ENCODE measurements at regions not wholly inside any gene's neighbourhood (a gene's known extent, or its start where the extent isn't known, plus 50 kb on each side); places are given as distances from the start of the nearest gene placed in this dataset.

- DNase-seq, result no peak
- TF ChIP-seq GATA1 (IDR thresholded peaks at IDR 0.05; ENCODE audit: low read depth, low read length) (no peak), POLR2A (IDR thresholded peaks at IDR 0.05; ENCODE audit: low read length) (no peak)
These were observed 112.1 kb downstream of the IRX2 start for GRCh38 chr5:2639425-2639824.

GRCh38 chr5:2634399-2635176 lies 116.9 kb downstream of the IRX2 start:
- DNase-seq, result no peak
- TF ChIP-seq GATA1 (IDR thresholded peaks at IDR 0.05; ENCODE audit: low read depth, low read length) (no peak), POLR2A (IDR thresholded peaks at IDR 0.05; ENCODE audit: low read length) (no peak)

- TF ChIP-seq GATA1 (IDR thresholded peaks at IDR 0.05; ENCODE audit: low read depth, low read length) (no peak), POLR2A (IDR thresholded peaks at IDR 0.05; ENCODE audit: low read length) (no peak)
- DNase-seq, result no peak
These were observed 117.5 kb downstream of the IRX2 start for GRCh38 chr5:2633992-2634391.

GRCh38 chr5:2631758-2632157 lies 119.7 kb downstream of the IRX2 start:
- TF ChIP-seq GATA1 (IDR thresholded peaks at IDR 0.05; ENCODE audit: low read depth, low read length), result no peak
- DNase-seq, result no peak

GRCh38 chr5:2629045-2629444 lies 122.4 kb downstream of the IRX2 start:
- TF ChIP-seq GATA1 (IDR thresholded peaks at IDR 0.05; ENCODE audit: low read depth, low read length), result no peak
- no peak for TF ChIP-seq POLR2A (IDR thresholded peaks at IDR 0.05; ENCODE audit: low read length)
- no peak for DNase-seq

GRCh38 chr5:2627867-2628266 lies 123.6 kb downstream of the IRX2 start:
- no peak for DNase-seq
- no peak for TF ChIP-seq POLR2A (IDR thresholded peaks at IDR 0.05; ENCODE audit: low read length)
- TF ChIP-seq GATA1 (IDR thresholded peaks at IDR 0.05; ENCODE audit: low read depth, low read length), result no peak

- no peak for TF ChIP-seq GATA1 (IDR thresholded peaks at IDR 0.05; ENCODE audit: low read depth, low read length)
- no peak for TF ChIP-seq POLR2A (IDR thresholded peaks at IDR 0.05; ENCODE audit: low read length)
These were observed 124.9 kb downstream of the IRX2 start for GRCh38 chr5:2626572-2626971.

GRCh38 chr5:2622866-2623265 lies 128.6 kb downstream of the IRX2 start:
- TF ChIP-seq POLR2A (IDR thresholded peaks at IDR 0.05; ENCODE audit: low read length) (no peak), GATA1 (IDR thresholded peaks at IDR 0.05; ENCODE audit: low read depth, low read length) (no peak)
- DNase-seq, result no peak

More at GRCh38 chr5:2626572-2626971, 124.9 kb downstream of the IRX2 start:
- DNase-seq, result no peak

- no peak for DNase-seq
- TF ChIP-seq GATA1 (IDR thresholded peaks at IDR 0.05; ENCODE audit: low read depth, low read length), result no peak
- no peak for TF ChIP-seq POLR2A (IDR thresholded peaks at IDR 0.05; ENCODE audit: low read length)
These were observed 129.8 kb downstream of the IRX2 start for GRCh38 chr5:2621631-2622030.

GRCh38 chr5:2619216-2619615 lies 132.3 kb downstream of the IRX2 start:
- DNase-seq, result no peak
- TF ChIP-seq POLR2A (IDR thresholded peaks at IDR 0.05; ENCODE audit: low read length) (no peak), GATA1 (IDR thresholded peaks at IDR 0.05; ENCODE audit: low read depth, low read length) (no peak)

- TF ChIP-seq GATA1 (IDR thresholded peaks at IDR 0.05; ENCODE audit: low read depth, low read length) (no peak), POLR2A (IDR thresholded peaks at IDR 0.05; ENCODE audit: low read length) (no peak)
- no peak for DNase-seq
These were observed 134.0 kb downstream of the IRX2 start for GRCh38 chr5:2617461-2617860.

GRCh38 chr5:2615917-2616316 lies 135.6 kb downstream of the IRX2 start:
- TF ChIP-seq GATA1 (IDR thresholded peaks at IDR 0.05; ENCODE audit: low read depth, low read length) (no peak), POLR2A (IDR thresholded peaks at IDR 0.05; ENCODE audit: low read length) (no peak)
- no peak for DNase-seq

GRCh38 chr5:2614571-2614970 lies 136.9 kb downstream of the IRX2 start:
- DNase-seq, result no peak
- TF ChIP-seq GATA1 (IDR thresholded peaks at IDR 0.05; ENCODE audit: low read depth, low read length) (no peak), POLR2A (IDR thresholded peaks at IDR 0.05; ENCODE audit: low read length) (no peak)

- TF ChIP-seq GATA1 (IDR thresholded peaks at IDR 0.05; ENCODE audit: low read depth, low read length) (no peak), POLR2A (IDR thresholded peaks at IDR 0.05; ENCODE audit: low read length) (no peak)
- no peak for DNase-seq
These were observed 139.8 kb downstream of the IRX2 start for GRCh38 chr5:2611659-2612058.

- TF ChIP-seq POLR2A (IDR thresholded peaks at IDR 0.05; ENCODE audit: low read length) (no peak), GATA1 (IDR thresholded peaks at IDR 0.05; ENCODE audit: low read depth, low read length) (no peak)
- DNase-seq, result no peak
These were observed 140.5 kb downstream of the IRX2 start for GRCh38 chr5:2610986-2611385.
